ENCODE measurements at regions not wholly inside any gene's neighbourhood (a gene's known extent, or its start where the extent isn't known, plus 50 kb on each side); places are given as distances from the start of the nearest gene placed in this dataset.

DNA sequence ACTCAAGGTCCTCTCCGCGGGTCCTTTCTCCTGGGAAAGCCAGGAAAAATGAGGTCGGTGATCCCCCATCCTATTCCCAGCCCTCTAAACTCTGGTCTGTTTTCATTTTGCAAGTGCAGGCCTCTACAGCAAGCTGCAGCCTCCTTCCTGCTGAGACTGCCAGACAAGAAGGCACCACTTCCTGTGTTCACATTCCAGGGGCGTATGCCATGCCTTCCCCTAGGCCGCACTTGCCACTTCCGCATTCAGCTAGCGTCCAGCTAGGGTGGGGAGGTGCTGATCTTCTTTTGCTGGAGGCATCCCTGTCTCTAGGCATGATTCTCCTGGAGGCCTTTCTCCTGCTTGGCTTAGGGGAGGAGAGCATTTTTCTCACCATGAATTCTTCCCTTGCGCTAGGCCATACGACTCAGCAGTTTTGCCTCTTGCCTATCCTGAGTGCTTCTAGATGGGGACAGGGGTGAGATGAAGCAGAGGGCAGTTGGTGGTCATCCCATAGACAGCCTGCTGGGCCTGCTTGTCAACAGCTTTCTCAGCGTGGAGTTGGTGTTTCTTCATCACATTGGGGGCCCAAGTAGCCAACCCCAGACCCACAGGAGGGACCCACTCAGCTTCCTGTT is 328.9 kb downstream of the RPS24 start:
- in situ Hi-C loops (cut with HindIII; ENCODE audit: low sequenced_read_pairs), result no loop called here
- no peak for DNase-seq (ENCODE audit: low spot score)

DNA sequence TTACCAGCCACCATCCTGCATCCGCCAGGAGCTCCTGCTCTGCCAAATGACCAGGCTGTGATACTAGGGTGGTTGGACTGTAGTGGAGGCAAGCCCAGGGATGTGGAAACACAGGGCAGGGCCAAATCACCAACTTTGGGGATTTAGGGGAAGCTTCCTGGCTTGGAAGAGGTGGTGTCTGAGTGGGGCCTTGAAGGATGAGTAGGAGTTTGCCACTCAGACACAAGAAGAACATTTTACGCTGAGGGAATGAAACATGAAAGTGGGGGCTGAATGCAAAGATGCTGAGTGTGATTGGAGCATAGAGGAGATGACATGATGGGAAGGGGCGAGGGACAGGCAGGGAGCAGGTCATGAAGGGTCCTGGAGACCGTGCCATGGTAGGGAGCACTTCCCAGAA is 329.5 kb downstream of the RPS24 start:
- in situ Hi-C loops (cut with HindIII; ENCODE audit: low sequenced_read_pairs), result no loop called here
- no peak for DNase-seq (ENCODE audit: low spot score)

DNA sequence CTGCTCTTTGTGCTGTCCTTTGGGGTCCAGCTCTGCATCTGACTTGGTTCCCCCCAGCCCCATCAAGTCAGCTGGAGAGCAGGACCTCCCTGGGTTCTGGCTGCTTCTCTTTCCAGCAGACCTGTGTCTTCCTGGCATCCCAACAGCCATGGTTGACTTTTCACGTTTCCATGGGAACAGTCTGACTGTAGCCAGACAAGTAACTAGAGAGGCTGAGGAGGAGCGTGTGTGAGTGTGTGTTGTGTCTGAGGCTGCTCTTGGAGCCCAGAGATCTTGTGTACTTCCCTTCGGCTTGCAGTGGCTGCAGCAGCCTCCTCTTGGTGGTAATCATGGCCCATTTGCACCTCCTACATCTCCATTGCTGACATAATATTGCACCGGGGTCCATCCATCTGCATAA is 332.0 kb downstream of the RPS24 start:
- in situ Hi-C loops (cut with HindIII; ENCODE audit: low sequenced_read_pairs), result no loop called here
- DNase-seq (ENCODE audit: low spot score), result peak; percentile 4

DNA sequence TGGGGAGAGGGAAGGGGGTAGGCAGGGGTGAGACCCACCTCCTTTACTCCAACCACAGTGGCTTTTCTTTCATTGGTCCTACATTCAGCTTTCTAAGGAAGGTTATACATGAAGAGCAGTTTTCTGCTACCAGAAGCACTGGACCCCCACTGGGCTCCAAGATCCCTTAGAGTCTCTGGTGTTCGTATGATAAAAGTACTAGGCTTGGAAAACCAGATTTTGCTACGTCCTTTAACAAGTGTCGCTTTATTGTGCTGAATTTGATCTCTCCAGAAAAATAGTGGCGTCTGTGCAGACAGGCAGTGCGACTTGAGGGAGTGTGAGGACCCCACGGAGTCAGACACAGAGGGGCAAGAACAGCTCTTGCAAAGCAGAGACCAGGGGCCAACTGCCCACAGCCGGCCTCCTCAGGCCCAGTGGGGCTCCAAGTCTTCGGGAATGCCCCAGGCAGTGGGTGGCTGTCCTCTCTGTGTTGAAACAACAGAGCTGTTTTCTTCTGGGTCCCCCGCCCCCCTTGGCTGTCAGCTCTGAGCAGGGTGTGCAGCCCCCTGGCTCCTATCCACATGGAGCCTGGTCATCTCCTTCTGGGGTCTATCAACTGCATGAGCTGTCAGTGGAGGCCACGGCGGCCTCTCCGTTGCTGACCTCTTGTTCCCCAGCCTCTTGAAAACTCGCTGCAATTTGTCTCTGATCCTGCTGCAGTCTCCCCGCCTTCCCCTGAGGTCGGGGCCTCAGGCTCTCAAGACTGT is 333.2 kb downstream of the RPS24 start:
- in situ Hi-C loops (cut with HindIII; ENCODE audit: low sequenced_read_pairs), result no loop called here
- DNase-seq (ENCODE audit: low spot score), result no peak

DNA sequence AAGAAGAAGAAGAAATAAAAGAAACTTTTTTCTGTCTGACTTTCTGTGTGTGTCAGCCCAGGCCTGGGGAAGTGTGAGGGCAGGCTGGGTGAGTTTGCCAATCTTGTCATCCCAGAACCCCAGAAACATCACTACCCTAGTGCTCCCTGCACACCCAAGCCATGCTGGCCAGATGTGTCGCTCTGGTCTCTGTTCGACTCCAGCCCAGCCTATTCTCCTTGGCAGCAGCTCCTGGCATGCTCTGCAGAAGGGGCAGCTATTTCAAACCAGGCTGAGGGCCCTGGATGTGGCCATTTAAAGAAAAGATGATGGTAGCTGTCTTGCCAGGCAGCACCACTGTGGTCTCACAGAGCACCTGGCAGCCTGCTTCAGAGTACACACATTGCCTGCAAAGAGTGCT is 334.1 kb downstream of the RPS24 start:
- in situ Hi-C loops (cut with HindIII; ENCODE audit: low sequenced_read_pairs), result no loop called here
- DNase-seq (ENCODE audit: low spot score), result no peak

DNA sequence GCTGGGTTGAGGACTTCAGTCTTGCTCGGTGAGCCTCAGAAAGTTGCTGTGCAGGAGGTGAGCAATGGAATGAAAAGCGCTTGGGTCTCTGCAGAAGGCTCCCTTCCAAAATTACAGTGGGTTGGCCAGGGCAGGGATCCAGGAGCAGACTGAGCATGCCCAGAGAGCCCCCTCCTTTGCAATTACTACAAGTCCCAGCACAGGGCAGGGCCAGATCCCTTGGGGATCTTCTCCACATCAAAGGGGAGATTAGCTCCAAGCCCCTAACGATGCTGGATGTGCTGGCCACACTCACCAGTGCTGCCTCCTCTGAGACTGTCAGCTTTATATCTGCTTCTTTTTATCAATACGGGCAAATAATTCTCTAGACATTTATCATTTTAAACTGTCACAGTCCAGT is 337.5 kb downstream of the RPS24 start:
- no peak for DNase-seq (ENCODE audit: low spot score)
- in situ Hi-C loops (cut with HindIII; ENCODE audit: low sequenced_read_pairs), result no loop called here

DNA sequence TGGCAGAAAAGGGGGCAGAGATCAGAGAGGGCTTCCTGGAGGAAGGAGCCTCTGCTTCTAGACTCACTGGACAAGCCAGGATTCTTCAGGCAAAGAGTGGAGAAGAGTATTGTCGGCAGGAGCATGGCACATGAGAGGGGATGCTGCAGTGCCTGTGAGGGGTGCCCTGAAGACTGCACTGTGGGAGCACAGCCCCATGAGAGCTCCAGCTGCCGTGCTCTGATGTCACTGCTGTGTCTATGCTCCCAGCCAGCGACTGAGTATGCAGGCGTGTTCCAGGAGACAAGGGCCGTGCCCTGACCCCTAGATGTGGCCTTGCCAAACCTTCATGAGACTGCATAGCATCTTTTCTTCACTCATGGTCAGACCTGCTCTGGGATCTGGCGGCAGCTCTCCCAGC is 339.1 kb downstream of the RPS24 start:
- in situ Hi-C loops (cut with HindIII; ENCODE audit: low sequenced_read_pairs), result no loop called here
- DNase-seq (ENCODE audit: low spot score), result no peak

DNA sequence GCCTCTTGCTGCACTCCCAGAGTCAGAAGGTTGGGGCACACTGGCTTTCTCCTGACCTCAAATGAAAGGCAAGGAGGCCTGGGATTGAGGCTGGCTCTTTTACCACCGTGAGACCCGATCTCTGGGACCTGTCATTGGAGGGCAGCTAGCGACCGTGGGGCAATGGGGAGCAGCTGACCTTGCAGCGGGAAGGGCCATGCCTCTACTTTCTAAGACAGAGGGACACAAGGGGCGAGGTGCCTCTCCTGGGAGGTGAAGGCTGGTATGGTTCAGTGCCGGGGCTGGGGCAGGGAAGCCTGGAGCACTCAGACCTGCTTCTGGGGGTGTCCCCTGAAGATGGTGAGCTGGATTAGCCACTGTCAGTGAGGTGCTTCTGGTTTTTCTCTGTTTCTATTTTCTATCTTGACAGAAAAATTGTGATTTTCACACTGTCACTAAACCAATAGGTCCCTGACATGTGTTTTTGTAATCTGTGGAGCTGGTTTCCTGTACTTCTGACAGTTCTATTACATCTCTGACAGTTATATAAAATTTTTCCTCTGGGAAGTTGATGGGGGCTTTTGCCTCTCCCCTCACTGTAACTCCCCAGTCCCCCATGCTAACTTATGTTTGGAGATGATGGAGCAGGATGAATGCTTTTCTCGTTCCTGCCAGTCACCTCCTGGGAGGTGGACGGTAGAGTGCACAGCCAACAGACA is 340.8 kb downstream of the RPS24 start:
- no peak for DNase-seq (ENCODE audit: low spot score)
- in situ Hi-C loops (cut with HindIII; ENCODE audit: low sequenced_read_pairs), result no loop called here

DNA sequence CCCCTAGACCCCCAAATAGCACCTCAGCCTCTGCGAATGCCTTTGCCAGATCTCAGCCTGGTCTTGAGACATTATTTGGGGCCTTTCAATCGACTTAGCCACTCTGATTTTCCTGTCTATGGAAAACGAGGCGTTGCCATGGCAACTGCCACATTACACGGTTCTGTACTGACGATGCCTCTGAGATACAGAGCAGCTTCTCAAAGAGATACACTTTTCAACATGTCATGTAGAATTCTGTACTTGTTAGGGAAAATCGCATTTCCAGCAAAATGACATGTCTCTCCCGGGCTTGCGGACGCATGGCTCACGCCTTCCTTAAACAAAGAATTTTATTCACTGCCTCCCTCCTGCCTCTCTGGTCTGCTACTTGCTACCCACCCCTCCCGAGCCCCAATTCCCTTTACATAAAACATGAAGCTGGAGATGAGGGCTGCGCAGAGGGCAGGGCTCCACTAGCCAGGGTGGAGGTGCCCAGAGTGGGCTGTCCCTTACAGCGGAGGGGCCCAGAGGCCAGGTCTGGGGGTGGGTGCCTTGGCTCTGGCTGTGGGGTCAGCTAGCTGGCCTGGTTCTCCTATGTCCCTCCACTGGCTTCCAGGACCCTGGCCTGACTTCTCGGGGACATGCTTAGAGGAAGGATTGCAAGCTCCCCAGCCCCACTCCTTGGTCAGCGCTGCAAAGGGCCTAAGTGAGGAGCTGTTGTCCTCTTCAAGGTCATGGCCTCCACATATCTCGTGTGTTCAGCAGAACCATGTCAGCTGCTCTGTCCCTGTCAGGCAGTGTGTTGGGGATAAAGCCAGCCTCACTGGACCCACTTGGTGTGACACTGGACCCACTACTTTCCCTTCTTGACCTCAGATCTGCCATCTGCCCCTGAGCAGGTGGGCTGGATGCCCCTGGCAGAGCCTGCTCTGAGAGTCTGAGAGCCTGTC is 342.5 kb downstream of the RPS24 start:
- in situ Hi-C loops (cut with HindIII; ENCODE audit: low sequenced_read_pairs), result no loop called here
- DNase-seq (ENCODE audit: low spot score), result peak; percentile 50

DNA sequence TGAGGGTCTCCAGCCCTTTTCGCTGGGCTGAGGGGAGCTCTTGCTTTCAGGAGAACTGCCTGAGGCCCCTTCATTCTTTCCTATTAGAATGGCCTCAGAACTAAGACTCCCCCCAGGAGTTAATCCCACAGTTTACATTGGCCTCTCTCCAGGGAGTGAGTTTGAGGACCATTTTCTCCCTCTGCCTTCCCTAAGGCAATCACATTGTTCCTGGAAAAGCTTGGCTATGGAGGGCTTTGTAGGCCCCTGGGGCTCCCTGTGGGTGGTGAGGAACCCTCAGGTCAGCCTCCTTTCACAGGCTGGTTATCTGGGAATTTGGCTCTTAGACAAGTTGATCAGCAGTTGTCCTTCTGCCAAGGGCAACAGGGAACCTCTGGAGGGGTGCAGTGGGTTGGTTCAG is 343.7 kb downstream of the RPS24 start:
- no peak for DNase-seq (ENCODE audit: low spot score)
- in situ Hi-C loops (cut with HindIII; ENCODE audit: low sequenced_read_pairs), result no loop called here

DNA sequence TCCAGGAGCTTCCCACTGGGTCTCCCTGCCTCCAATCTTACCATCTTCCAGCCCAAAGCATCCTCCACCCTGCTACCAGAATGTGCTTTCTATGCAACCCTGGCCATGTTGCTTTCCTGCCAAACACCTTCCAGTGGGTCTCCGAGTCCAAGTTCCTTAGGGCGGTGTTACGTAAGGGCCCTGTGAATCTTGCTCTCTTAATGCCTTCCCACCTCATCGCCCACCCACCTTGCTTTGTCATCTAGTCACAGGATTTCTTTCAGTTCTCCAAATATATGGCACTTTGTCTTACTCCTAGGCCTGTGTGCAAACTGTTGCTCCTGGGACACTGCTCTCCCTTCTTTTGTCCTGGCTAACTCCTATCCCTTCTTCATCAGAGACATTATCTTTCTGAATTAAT is 344.5 kb downstream of the RPS24 start:
- in situ Hi-C loops (cut with HindIII; ENCODE audit: low sequenced_read_pairs), result no loop called here
- DNase-seq (ENCODE audit: low spot score), result no peak

DNA sequence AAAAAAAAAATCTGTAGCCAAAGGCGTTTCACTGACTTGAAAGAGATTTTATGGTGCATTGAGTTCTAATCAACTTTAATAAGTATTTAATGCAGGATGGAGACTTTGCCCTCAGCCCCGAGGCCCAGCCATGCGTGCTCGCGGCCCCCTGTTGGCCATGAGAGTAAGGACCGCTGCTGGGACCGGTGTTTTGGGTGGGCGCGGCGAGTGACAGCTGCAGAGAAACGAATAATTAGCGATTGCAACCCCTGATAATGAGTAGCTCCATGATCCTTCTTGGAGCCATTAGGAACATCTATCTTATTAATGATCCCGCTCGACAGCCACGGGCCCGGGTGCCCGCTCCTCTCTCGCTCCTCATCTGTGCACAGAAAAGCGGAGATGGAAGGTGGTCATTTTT is 347.4 kb downstream of the RPS24 start:
- no peak for DNase-seq (ENCODE audit: low spot score)

DNA sequence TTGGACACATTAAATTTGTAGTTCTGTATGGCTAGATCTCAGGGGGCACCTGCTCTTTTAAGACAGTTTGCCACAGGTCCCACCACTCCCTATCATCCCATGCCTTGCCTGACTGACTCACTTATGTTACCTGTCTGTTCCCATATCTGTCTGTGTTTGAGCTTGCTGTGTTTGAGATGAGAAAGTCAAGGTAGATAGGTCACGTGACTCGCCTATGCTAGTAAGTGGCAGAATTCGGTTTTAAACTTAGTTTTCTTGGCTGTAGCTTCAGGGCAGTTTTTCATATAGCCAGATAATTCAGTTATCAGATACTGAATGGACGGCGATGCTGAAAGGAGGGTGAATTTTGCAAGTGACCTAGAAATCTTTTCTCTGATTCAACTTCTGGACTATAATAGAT is 348.4 kb downstream of the RPS24 start:
- in situ Hi-C loops (cut with HindIII; ENCODE audit: low sequenced_read_pairs), result no loop called here
- DNase-seq (ENCODE audit: low spot score), result no peak

More for the DNA sequence above, 347.4 kb downstream of the RPS24 start:
- in situ Hi-C loops (cut with HindIII; ENCODE audit: low sequenced_read_pairs), result no loop called here

DNA sequence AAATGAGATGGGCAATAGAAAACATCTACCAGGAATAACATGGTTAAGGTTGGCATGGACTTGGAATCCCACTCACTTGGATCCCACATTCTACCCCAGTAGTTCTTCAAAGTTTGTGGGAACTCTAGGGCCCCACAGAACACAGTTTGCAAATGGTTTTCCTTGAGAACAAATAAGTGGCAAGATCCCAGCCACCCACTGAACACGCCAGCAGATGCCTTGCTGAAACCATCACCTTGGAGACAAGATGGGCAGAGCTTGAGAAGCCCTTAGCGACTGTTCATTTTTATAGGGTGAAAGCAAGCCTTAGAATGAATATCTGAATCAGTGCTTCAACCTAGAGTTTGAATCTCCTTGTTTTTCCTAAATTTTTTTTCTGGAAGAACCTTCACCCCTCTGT is 349.1 kb downstream of the RPS24 start:
- DNase-seq (ENCODE audit: low spot score), result peak; percentile 25
- in situ Hi-C loops (cut with HindIII; ENCODE audit: low sequenced_read_pairs), result no loop called here

DNA sequence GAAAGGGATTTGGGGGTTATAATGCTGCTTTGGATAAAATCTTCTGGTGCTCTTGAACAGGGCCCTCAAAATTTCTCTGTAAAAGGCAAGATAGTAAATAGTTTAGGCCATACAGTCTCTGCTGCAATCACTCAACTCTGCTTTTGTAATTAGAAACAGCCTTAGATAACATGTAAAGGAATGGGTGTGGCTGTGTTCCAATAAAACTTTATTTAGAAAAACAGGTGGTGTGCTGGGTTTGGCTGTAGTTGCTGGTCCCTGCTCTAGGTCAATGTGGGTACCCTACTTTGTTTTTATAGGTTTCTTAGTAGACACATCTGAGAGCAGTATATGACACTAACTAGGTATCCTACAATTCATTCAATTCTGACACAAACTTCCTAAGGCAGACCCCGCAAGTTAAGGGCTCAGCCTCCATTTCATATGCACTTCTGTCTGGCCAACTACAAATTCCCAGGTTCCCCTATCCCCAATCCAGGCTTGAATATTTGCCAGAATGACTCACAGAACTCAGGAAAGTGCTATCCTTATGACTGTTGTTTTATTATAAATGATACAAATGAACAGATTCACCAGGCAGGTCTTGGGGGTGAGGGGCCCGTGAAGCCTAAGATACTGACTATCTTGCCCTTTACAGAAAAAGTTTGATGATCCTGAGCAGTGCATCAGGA is 349.9 kb downstream of the RPS24 start:
- no peak for DNase-seq (ENCODE audit: low spot score)
- in situ Hi-C loops (cut with HindIII; ENCODE audit: low sequenced_read_pairs), result no loop called here

DNA sequence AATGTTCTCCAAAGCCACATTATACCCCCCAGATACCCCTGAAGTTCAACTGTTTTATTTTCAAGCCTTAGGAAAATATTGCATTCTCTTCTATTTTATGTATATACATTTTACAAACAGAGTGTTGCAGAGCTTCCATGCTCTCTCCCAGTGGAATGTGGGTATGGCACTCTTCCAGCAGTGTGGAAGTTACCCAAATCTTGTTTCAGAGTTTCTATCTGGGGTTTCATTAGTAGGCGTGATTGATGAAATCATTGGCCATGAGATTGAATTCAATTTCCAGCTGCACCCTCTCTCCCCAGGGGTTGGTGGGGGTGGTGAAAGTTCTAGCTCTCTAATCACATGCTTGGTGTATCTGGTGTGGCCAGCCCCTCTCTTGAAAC is 350.4 kb downstream of the RPS24 start:
- DNase-seq (ENCODE audit: low spot score), result no peak
- in situ Hi-C loops (cut with HindIII; ENCODE audit: low sequenced_read_pairs), result no loop called here

DNA sequence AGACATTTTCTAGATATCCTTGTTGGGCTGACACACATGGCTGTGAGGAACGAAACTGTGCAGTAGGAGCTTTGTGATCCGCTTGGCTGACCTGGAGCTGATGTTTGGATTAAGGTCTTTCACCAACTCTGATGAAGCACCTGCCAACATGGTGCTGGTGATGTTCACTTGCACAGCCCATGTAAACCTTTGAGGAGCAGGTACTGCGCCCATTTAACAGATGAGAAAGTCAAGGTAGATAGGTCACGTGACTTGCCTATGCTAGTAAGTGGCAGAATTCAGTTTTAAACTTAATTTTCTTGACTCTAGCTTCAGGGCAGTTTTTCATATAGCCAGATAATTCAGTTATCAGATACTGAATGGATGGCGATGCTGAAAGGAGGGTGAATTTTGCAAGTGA is 351.9 kb downstream of the RPS24 start:
- DNase-seq (ENCODE audit: low spot score), result no peak
- in situ Hi-C loops (cut with HindIII; ENCODE audit: low sequenced_read_pairs), result no loop called here

DNA sequence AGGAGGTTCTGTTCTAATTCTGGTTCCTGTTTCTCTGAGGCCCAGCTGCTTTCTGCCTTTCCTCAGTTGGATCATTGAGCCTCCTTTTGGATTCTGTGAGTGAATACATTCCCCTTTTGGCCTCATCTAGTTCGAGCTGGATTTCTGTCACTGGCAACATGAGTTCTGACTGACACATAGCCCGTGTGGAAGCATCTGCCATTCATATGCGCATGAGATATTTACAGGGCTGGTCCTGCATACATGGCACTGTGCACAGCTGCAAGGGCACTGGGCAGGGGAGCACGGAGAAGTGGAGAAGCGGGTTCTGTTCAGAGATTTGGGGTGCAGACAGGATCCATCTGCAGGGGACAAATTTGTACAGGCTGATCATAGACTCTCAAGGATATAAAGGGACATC is 352.8 kb downstream of the RPS24 start:
- in situ Hi-C loops (cut with HindIII; ENCODE audit: low sequenced_read_pairs), result no loop called here
- no peak for DNase-seq (ENCODE audit: low spot score)

DNA sequence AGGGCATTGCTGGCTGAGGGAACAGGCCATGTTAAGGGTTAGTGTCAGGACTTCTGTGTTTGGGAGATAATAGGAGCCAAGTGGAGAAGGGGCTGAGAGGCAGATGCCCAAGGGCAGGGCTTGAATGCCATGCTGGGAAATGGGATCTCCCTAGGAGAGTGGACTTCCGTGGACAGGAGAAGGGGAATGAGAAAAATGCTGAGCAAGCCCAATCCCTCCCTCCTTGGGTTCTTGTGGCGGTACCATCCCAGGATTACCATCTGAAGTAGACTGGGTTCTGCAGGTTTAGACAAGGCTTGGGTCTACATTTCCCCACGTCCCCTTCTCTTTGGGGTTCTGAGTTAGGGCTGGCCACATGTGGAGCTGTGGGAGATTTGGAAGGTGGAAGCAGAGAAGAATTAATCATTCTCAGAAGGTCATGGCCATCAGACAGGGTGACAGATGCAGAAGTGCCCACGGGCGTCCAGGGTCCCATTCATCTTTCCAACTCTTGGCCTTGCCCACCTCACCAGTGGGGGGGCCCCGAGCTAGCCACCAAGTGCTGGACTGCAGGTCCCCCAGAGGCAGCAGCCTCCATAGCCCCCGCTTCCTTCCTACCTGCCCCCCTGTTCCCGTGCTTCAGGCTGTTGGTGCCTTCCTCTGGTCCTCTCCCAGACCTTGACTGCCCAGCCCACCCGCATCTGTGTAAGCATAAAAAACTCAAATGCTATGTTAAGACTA is 354.8 kb downstream of the RPS24 start:
- in situ Hi-C loops (cut with HindIII; ENCODE audit: low sequenced_read_pairs), result no loop called here
- no peak for DNase-seq (ENCODE audit: low spot score)
